HG03521 (cell line): ENCODE measurements at regions not wholly inside any gene's neighbourhood (a gene's known extent, or its start where the extent isn't known, plus 50 kb on each side); places are given as distances from the start of the nearest gene placed in this dataset.

Experiments
- ATAC-seq: cut with Tn5 transposase; IDR thresholded peaks from one replicate; pipeline ENCODE4 v1.9.1; 2021; ENCODE audit warnings: mild to moderate bottlenecking, moderate library complexity; ENCODE audit not compliant: unreplicated experiment

DNA sequence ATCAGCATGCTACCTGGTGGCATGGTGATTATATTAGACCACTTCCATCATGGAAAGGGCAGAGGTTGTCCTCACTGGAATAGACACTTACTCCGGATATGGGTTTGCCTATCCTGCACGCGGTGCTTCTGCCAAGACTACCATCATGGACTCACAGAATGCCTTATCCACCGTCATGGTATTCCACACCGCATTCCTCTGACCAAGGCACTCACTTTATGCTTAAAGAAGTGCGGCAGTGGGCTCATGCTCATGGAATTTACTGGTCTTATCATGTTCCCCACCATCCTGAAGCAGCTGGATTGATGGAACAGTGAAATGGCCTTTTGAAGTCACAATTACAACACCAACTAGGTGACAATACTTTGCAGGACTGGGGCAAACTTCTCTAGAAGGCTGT is 109.2 kb upstream of the DRD2 start:
- ATAC-seq, result no peak

DNA sequence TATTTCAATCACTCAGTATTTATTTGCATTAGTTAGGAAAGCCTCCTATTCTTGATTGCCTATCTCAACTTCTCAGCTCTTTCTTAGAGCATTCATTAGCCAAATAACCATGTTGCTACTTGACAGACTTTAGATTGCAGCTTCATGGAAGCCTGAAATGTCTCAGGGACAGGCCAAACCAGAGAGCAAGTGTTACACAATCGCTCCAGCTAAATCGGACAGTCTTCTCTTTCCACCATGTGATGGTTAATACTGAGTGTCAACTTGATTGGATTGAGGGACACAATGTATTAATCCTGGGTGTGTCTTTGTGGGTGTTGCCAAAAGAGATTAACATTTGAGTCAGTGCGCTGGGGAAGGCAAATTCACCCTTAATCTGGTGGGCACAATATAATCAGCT is 106.5 kb upstream of the DRD2 start:
- no peak for ATAC-seq

GRCh38 chr11:113579292-113579940 is 104.2 kb upstream of the DRD2 start:
- no peak for ATAC-seq

DNA sequence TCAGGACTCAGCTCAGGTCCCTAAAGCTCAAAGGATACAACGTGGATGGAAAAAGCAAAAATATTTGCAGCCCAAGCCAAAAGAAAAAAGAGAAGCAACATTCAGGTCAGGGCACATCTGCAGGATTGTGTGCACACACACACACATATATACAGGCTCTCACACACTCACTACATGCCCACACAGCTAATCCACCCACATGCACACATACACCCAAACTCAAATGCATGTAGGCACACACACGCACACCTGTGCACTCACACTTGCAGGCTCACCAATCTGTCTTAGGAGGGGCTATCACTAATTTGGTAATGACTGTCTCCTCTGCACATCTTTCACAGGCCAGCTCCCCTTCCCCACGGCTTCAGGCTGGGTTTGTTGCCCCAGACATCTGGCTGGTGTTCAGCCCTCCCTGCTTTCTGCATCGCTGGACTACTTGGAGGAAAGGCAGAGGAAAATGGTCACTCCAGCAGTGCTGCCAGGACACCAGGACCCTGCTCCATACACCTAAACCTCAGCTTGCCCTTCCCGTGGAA is 103.6 kb upstream of the DRD2 start:
- no peak for ATAC-seq

GRCh38 chr11:113578033-113578380 is 102.8 kb upstream of the DRD2 start:
- ATAC-seq, result no peak

GRCh38 chr11:113577356-113578032 is 102.3 kb upstream of the DRD2 start:
- ATAC-seq, result no peak

- ATAC-seq, result no peak
Observed at GRCh38 chr11:113574586-113574985, 99.4 kb upstream of the DRD2 start.

DNA sequence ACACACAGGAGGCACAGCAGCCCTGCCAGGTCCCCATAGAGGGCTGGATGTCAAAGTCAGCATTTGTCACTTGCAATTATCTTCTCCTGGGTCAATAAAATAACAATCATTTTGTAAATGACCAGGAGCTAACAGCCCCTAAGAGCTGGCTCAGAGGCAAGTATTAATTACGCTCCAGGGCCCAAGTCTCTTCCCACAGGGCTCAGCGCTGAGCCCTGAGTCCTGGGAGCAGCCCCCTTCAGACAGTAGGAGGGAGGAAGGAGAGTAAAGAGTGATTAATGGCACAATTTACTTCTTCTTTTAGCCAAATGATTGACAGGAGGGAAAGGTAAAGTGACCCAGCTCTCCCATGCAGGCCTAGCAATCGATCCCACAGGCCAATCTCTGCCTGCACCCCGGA is 99.0 kb upstream of the DRD2 start:
- no peak for ATAC-seq

DNA sequence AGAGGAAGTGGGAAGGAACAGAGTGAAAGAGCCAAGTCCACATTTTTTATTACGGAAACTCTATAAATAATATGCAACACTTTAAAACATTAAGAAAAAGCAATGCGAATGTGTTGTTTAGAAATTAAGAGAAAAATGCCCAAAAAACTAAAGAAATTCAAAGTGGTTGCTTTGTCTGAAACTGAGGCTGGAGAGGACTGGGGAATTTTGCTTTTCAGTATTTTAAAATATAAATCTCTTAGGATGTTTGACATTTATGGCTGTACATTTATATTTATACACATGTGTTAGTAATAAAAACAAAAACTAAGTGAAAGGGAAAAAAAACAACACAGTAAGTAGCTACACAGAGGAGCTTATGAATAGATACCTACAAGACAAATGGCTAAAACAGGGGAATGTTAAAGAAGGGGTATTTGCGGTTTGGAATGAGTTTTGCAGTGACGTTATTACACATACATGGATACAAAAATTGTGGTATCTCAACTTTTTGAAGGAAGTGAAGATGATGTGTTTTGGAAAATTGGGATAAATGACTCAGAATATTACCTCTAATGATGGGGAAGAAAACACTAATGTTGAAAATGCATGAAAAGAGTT is 97.0 kb upstream of the DRD2 start:
- no peak for ATAC-seq

DNA sequence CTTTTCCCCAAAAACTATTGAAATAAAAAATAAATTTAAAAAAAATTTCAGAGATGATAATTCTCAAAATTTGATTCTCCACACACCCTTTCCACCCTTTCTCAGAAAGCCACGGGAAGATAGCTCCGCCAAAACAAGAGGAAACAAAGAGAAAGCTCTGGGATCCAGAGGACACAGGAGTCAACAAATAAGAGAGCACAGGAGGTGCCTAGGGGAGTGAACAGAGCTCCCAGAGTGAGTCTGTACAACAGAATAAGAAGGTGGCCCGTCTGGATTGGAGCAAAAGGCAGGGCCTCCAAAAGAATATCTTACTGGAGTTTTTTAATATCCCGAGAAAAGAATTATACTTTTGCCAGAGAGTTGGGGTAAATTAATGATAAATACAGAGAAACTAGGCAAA is 96.3 kb upstream of the DRD2 start:
- no peak for ATAC-seq

DNA sequence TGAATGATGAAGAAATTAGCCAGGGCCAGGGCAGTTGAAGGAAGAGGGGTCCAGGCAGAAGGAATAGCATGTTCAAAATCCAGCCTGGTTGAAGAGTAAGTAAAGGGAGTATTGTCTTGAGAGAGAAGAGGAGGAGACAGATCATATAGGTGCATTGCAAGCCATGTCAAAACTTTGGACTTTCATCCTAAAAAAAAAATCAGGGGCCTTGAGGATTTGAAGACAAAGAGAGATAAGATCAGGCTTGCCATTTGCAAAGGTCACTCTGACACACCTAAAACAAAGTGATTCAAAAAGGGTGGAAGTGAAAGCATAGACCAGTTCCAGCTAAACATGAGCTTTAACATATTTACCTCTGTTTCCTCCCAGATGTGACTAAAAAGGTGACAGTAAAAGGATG is 95.7 kb upstream of the DRD2 start:
- no peak for ATAC-seq

DNA sequence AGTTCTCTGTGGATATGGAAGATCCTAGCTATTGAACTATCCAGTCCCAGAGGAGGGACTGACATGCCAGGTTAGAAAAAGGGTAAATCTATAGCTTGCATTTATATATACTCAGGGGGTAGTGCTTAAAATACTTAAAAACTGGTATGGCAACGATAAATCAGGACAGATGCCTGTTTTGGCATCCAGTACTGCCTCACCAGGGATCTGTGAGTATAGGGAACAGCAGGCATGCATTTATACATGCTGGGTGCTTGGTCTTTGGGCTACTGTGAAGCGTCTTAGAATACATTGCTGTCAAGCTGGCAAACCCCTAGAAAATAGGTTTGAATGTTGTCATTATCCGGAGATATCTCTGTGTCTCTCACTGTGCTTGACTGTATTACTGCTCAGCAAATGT is 94.2 kb upstream of the DRD2 start:
- ATAC-seq, result no peak

DNA sequence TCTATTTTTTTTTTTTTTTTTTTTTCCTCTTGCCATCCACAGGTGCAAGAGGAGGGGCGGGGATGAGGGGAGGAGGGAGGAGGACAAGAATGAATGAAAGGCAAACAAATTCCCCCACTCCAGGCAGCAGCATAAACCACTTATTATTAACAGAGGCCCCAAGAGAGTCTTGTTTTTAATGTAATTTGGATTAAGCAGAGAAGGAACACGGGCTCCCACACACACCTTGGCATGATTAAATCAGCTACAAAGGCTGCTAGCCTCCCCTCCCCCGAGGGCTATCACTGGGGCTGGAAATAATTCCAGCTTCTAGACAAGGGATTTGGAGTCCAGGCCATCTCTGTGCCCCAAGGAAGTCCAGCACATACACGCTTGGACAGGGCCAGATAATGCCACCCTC is 93.4 kb upstream of the DRD2 start:
- no peak for ATAC-seq

DNA sequence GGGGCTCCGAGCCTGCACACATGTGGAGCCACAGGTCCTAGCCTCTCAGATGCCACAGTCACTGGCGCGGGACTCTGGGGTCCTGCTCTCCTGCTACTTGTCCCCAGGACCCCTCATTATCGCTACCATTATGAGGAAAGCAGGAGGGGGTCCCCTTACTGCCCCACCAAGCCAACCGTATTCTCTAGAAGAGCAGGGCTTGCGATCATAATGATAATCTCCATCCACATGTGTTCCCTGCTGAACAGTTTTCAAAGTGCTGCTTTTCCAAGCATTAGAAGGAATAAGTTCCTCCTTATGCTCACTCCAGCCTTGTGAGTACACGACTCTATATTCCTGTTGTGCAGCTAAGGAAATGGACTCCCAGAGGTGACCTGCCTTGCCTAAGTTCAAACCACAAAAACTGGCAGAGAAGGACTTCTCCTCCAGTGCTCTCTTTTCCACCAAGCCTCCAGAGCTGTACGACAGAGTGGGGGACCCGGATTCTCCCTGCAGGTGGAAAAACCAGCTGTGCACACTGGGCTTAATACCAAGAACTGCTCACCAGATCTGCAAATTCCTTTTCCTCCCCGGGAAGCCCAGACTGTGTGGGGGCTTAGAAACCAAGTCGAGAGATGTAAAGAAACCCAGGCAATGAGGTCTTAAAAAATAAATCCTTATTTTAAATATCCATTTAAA is 92.8 kb upstream of the DRD2 start:
- ATAC-seq, result no peak

DNA sequence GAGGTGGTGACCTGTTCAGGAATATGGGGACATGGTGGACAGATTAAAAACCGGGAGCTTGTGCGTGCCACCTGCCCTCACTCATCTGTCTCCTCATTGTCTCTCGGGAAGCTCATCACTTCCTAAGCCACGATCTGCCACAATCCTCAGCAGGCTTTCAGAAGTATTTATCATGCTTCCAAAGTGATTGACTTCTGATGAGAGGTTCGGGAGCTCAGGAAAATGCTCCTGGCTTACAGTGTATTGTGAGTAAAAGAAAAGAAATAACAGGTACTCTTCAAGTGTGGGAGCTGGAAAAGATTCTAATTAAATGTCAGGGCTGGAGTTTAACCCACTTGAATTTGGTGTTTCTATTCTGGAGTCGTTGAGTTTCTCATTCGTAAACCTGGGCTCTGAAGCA is 91.9 kb upstream of the DRD2 start:
- ATAC-seq, result no peak

DNA sequence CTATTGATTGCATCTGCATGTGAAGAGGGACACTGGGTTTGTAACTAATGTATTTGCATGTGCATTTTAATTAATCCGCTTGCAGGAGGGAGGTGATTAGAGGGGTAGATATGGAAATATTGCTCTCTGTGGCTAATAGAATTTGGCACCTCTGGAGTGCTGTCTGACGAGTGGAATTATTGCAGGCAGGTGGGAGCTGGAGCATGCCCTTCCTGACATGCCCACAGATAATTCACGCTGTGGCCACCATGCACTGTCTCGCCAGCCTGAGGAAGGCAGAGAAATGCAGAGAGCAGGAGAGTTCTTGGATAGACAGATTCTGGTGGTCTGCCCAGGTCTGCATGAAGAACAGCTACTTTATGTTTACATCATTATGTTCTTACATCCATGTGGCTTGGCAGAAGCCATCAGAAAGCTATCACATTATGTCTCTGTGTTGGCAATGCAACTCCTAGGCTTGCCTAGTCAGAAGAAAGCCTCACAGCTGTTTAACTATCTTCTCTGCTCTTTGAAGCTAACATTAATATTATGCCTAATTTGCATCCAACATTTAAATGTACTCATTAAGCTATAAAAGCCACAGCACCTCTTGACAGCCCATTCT is 89.4 kb upstream of the DRD2 start:
- no peak for ATAC-seq

DNA sequence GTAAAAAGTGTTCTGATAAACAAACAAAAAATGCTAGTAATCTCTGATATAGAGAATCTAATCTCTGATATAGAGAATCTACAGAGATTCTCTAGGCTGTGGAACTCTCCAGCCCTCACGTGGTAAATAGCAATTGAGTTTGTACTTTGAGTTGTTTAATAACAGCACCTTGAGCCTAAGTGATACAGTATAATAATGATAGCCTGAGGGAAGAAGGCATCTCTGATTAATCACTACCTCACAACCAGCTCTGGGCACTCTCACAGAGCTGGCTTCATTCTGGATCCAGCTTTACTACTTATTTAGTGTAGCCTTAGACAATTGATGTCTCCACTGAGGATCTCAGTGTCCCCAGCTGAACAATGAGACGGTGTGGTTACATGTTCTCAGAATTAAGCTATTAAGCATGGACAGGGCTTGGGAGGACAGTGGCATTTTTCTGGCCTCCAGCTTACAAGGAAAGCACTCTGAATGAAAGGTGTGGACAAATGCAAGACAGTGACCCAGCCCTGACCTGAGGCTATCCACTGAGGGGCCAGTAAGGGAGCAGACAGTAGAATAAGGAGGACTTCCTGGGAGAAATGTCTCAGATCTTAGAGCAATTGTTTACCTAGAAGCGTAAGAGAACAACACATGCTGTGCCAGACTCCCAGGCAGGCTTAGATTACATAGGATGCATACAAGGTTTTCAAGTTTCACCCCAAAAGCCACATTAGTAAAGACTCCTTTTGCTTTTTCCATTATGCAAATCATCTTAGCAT is 88.7 kb upstream of the DRD2 start:
- ATAC-seq, result no peak

GRCh38 chr11:113562981-113563461 is 87.8 kb upstream of the DRD2 start:
- no peak for ATAC-seq

GRCh38 chr11:113562576-113562975 is 87.4 kb upstream of the DRD2 start:
- ATAC-seq, result no peak

GRCh38 chr11:113557926-113558325 is 82.7 kb upstream of the DRD2 start:
- no peak for ATAC-seq

GRCh38 chr11:113556036-113556435 is 80.8 kb upstream of the DRD2 start:
- no peak for ATAC-seq
